GM12874 (cell line): ENCODE measurements at regions not wholly inside any gene's neighbourhood (a gene's known extent, or its start where the extent isn't known, plus 50 kb on each side); places are given as distances from the start of the nearest gene placed in this dataset.

Experiments
- TF ChIP-seq, protein P1 (sequence below): IDR thresholded peaks from 2 replicates; pipeline ENCODE4 v1.5.1; 2011; ENCODE audit warnings: low read depth, mild to moderate bottlenecking, control low read depth, low read length, moderate library complexity; ENCODE audit not compliant: insufficient read depth

DNA sequence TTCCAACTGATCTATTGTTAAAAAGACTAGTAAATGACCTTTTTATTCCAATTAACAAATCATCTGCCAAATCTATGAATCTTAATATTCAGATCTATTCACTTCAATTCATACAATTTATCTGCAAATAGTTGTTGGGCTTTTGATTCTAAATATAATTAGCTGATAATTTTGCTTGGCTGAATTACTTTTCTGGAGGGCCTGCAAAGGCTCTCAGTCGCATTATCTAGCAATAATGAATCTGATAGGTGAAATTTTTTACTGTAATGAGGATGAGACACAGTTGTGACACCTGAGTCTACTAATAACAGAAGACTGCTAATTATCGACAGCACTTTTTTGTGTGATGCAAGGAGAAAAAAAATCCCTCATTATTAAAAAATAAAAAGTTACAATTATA, 565.1 kb downstream of the ZEB2 start:
- TF ChIP-seq, protein P1, sequence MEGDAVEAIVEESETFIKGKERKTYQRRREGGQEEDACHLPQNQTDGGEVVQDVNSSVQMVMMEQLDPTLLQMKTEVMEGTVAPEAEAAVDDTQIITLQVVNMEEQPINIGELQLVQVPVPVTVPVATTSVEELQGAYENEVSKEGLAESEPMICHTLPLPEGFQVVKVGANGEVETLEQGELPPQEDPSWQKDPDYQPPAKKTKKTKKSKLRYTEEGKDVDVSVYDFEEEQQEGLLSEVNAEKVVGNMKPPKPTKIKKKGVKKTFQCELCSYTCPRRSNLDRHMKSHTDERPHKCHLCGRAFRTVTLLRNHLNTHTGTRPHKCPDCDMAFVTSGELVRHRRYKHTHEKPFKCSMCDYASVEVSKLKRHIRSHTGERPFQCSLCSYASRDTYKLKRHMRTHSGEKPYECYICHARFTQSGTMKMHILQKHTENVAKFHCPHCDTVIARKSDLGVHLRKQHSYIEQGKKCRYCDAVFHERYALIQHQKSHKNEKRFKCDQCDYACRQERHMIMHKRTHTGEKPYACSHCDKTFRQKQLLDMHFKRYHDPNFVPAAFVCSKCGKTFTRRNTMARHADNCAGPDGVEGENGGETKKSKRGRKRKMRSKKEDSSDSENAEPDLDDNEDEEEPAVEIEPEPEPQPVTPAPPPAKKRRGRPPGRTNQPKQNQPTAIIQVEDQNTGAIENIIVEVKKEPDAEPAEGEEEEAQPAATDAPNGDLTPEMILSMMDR: no peak

DNA sequence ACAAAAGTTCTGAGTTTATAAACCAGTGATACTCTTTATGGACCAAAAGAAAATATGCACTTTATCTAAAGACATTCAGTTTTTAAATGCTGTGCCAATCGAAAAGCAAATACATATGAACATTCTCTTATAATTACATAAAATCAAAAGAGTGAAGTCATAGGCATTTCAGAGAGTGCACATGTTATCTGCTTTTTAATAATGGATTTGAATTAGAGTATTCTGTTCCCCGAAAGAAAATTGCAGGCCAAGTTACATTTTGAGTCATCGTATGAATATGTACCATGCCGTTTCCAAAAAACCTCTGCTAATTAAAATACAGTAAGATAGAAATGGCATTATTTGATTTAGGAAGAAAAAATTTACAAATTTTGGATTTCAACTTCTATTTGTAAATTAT, 565.7 kb downstream of the ZEB2 start:
- TF ChIP-seq, protein P1: no peak

DNA sequence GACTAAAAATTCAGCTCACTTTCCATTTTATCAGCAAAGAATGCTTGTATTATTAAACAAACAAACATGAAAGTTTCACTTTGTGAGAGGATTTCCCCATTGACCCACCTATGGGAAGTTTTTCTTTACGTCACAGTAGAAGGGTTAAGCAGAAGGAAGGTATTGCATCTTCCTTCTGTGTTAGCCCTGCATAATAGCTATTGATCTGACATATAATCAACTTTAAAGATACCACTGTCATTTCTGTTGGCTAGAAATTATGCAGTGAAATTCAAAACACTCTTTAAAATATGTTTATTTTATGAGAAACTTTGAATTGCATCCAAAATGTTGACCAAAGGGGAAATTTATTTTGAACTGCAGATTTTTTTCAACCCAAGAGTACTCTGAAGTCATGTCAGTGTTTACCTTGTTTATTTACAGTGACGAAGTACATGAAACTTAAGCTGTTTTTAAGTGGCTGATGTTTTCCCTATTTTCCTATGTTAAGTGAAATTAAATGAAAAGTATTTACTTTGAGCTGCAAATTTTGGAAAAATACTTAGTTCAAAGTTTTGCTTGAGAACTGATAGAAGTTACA, 566.4 kb downstream of the ZEB2 start:
- TF ChIP-seq, protein P1: no peak

DNA sequence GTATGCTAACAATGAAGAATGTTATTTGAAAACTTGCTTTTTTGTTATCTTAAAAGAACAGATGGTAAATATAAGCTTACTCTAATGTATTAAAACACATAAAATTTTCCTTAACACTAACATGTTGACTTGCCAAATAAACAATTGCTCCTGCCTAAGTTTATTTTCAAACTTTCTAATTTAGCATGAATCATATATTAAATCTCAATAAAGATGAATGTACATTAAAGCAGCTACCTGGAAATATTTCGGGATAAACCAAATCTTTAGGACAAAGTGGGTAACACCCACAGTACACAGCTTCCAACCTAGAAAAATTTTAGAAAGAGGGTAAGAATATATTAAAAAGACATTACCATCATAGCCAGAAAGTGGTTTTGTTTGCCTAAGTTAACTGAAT, 567.4 kb downstream of the ZEB2 start:
- TF ChIP-seq, protein P1: no peak

DNA sequence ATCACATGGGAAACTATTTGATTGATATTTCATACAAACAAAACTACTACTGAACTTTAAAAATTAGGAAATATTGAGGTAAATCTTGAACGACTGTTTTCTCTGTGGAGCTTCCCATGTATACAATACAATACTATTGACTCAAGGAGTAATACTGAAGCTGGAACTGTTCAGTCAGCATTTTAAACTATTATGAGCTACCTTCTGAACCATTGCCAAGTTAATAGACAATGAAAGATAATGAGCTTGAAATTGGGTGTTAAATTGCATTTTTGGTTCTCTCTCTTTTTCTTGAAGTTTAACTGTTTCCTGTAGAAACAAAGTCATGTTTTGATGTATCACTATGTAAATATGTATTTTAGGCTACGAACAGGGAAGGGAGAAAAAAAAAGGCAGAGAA, 569.2 kb downstream of the ZEB2 start:
- TF ChIP-seq, protein P1: no peak

DNA sequence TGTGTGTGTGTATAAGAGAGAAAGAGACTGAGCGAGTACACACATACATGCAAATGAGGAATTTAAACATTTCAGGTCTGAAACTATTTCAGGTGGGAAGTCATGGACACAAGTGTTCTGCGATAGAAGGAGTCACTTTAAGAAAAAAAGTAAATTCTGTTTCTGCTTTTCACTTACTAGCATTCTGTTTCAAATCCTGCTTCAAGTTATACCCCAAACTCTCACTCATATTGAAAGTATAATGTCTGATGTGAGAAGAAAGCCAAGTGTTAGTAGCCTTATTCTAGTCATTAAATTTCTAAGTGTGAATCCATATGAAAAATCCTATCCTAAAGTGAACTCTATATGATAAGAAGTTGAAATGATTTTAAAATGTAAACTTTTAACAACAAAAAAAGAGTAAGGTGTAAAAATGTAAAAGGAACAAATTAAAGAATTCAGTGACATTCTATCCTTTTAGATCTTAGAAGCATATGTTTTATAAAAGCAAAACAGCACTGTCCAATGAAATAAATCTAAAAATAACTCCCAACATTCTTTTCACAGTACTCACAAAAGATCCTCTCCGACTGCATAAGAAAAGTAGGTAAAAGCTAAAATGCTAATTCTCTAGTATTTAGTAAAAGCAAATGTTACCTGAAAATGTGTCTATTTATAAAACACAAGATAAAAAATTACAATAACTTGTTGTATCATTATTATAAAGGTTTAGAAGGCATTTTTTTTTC, 570.6 kb downstream of the ZEB2 start:
- TF ChIP-seq, protein P1: no peak

DNA sequence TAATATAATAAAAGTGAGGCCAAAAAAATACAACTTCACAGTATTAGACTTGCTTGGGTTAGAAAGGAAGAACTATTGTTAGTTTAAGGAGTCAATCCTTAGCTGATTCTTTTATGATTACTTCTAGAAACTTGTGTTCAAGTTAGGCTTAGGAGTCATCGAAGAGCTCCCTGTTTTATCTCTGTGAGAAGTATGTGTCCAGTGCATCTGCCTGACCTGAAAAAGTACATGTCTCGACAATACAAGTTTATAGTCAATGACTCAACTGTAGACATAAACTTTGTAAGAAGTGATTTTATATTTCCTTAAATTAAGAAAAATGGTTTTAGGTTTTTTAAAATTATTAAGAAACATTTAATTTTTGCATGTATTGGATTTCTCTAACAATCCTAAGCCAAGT, 571.2 kb downstream of the ZEB2 start:
- TF ChIP-seq, protein P1: no peak
